ENCODE measurements at regions not wholly inside any gene's neighbourhood (a gene's known extent, or its start where the extent isn't known, plus 50 kb on each side); places are given as distances from the start of the nearest gene placed in this dataset.

- no peak for DNase-seq (ENCODE audit: low read depth)
Measured at GRCh38 chr7:156480671-156481070, 159.9 kb upstream of the RNF32 start.

- no peak for DNase-seq (ENCODE audit: low read depth)
Measured at GRCh38 chr7:156479596-156479995, 161.0 kb upstream of the RNF32 start.

GRCh38 chr7:156478486-156478885 is 162.1 kb upstream of the RNF32 start:
- no peak for DNase-seq (ENCODE audit: low read depth)

- no peak for DNase-seq (ENCODE audit: low read depth)
Measured at GRCh38 chr7:156475666-156476065, 164.9 kb upstream of the RNF32 start.

GRCh38 chr7:156475179-156475578 is 165.4 kb upstream of the RNF32 start:
- no peak for DNase-seq (ENCODE audit: low read depth)

- no peak for DNase-seq (ENCODE audit: low read depth)
Measured at GRCh38 chr7:156474241-156474743, 166.3 kb upstream of the RNF32 start.

GRCh38 chr7:156473476-156474240 is 166.9 kb upstream of the RNF32 start:
- peak; percentile 9 for DNase-seq (ENCODE audit: low read depth)

GRCh38 chr7:156472267-156472666 is 168.3 kb upstream of the RNF32 start:
- DNase-seq (ENCODE audit: low read depth) = no peak

GRCh38 chr7:156470399-156471320 is 169.9 kb upstream of the RNF32 start:
- no peak for DNase-seq (ENCODE audit: low read depth)

- no peak for DNase-seq (ENCODE audit: low read depth)
Measured at GRCh38 chr7:156466955-156467625, 173.5 kb upstream of the RNF32 start.

GRCh38 chr7:156466272-156466671 is 174.3 kb upstream of the RNF32 start:
- DNase-seq (ENCODE audit: low read depth) = no peak

GRCh38 chr7:156465186-156465585 is 175.4 kb upstream of the RNF32 start:
- DNase-seq (ENCODE audit: low read depth) = no peak

- DNase-seq (ENCODE audit: low read depth) = no peak
Measured at GRCh38 chr7:156464339-156464738, 176.2 kb upstream of the RNF32 start.

GRCh38 chr7:156463280-156463679 is 177.3 kb upstream of the RNF32 start:
- no peak for DNase-seq (ENCODE audit: low read depth)

GRCh38 chr7:156461881-156462665 is 178.5 kb upstream of the RNF32 start:
- DNase-seq (ENCODE audit: low read depth) = no peak

GRCh38 chr7:156460858-156461627 is 179.5 kb upstream of the RNF32 start:
- DNase-seq (ENCODE audit: low read depth) = no peak

- DNase-seq (ENCODE audit: low read depth) = no peak
Measured at GRCh38 chr7:156459582-156459981, 181.0 kb upstream of the RNF32 start.

GRCh38 chr7:156459067-156459466 is 181.5 kb upstream of the RNF32 start:
- DNase-seq (ENCODE audit: low read depth) = no peak

- no peak for DNase-seq (ENCODE audit: low read depth)
Measured at GRCh38 chr7:156458011-156458410, 182.6 kb upstream of the RNF32 start.

- DNase-seq (ENCODE audit: low read depth) = no peak
Measured at GRCh38 chr7:156456503-156457115, 184.0 kb upstream of the RNF32 start.
